ENCODE measurements at regions not wholly inside any gene's neighbourhood (a gene's known extent, or its start where the extent isn't known, plus 50 kb on each side); places are given as distances from the start of the nearest gene placed in this dataset.

DNA sequence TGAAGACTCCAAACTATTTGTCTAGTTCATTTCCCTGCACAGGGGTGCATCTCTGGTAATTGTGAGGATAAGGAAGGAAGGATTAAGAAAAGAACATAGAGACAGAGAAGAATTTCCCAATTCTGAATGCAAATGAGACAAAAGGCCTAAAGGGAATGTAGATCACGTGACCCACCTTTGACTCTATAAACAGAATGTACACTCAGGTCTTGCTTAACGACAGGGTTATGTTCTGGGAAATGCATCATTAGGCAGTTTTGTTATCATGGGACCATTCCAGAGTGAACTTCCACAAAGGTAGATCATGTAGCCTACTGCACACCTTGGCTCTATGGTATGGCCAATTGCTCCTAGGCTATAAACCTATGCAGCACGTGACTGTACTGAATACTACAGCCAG is 252.3 kb upstream of the ZP4 start:
- TF ChIP-seq, protein P1, sequence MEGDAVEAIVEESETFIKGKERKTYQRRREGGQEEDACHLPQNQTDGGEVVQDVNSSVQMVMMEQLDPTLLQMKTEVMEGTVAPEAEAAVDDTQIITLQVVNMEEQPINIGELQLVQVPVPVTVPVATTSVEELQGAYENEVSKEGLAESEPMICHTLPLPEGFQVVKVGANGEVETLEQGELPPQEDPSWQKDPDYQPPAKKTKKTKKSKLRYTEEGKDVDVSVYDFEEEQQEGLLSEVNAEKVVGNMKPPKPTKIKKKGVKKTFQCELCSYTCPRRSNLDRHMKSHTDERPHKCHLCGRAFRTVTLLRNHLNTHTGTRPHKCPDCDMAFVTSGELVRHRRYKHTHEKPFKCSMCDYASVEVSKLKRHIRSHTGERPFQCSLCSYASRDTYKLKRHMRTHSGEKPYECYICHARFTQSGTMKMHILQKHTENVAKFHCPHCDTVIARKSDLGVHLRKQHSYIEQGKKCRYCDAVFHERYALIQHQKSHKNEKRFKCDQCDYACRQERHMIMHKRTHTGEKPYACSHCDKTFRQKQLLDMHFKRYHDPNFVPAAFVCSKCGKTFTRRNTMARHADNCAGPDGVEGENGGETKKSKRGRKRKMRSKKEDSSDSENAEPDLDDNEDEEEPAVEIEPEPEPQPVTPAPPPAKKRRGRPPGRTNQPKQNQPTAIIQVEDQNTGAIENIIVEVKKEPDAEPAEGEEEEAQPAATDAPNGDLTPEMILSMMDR (conservative IDR thresholded peaks at IDR 0.05; ENCODE audit: low read length), result no peak
- TF ChIP-seq EZH2phosphoT487 (IDR thresholded peaks at IDR 0.05; ENCODE audit: borderline replicate concordance), result no peak
